GM19397 (cell line): ENCODE measurements at regions not wholly inside any gene's neighbourhood (a gene's known extent, or its start where the extent isn't known, plus 50 kb on each side); places are given as distances from the start of the nearest gene placed in this dataset.

Experiments
- ATAC-seq: cut with Tn5 transposase; IDR thresholded peaks from one replicate; pipeline ENCODE4 v1.9.1; 2021; ENCODE audit warnings: mild to moderate bottlenecking, moderate library complexity; ENCODE audit not compliant: unreplicated experiment

DNA sequence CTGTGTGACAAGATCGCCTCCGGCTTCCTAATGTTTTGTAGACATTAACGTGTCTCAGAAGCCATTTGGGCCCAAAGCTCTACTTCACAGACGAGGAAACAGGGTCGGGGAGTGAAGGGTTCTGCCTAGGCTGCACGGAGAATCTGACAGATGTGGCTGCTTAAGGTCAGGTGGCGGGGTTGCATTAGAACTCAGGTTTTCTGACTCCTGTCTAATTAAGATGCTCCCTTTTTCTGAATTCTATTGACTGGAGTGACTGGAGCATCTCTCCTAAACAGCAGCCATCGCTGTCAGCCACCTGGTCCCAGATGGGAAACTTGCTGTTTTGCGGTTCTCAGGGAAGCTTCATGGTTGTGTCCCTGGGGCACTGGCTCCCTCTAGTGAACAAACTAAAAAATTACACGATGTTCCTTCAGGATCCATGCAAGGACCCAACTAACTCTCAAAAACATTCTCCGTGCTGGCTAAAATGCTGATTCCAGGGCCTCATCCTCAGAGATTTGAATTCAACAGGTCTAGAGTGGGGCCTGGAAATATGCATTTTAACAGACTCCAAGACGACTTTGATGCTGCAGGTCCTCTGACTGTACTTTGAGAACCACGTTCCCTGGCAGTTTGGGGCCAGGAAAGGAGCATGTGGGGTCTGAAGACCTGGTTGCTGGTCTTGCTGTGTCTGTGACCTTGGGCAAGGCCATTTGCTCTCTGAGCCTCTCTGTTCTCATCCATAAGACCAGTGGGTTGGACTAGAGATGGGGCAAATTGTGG, 117.4 kb downstream of the IRF8 start:
- no peak for ATAC-seq

DNA sequence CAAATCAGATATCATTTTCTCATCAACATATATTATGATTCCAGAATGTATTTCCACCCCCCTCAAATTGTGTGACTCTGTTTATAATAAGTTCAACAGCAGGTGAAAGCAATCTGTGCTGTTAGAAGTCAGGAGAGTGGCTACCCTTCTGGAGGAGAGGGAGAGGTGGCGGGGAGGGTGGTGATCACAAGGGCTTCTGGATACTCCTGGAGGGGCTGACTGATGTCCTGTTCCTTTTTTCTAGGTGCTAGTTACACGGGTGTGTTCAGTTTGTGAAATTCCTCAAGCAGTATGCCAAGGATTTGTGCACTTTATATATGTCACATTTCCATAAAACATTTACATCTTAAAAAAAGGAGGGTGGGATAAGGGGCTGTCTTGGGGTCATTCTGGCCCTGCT, 119.1 kb downstream of the IRF8 start:
- no peak for ATAC-seq

GRCh38 chr16:86018487-86018886, 119.5 kb downstream of the IRF8 start:
- no peak for ATAC-seq

DNA sequence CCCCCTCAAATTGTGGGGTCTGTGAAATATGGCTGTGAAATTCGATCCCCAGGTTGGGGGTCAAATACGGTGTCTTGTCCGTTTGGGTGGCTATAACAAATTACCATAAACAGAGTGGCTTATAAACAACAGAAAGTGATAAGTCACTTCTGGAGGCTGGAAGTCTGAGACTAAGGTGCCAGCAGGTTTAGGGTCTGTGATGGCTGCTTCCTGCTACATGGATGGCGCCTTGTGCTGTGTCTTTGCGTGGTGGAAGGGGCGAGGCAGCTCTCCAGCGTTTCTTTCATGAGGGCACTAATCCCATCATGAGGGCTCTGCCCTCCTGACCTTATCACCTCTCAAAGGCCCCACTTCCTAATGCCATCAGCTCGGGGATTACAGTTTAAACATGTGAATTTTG, 120.0 kb downstream of the IRF8 start:
- ATAC-seq: no peak

GRCh38 chr16:86019446-86020047, 120.6 kb downstream of the IRF8 start:
- ATAC-seq: no peak

GRCh38 chr16:86020971-86021370, 122.0 kb downstream of the IRF8 start:
- no peak for ATAC-seq

- no peak for ATAC-seq
Observed at GRCh38 chr16:86022381-86022960, 123.5 kb downstream of the IRF8 start.

DNA sequence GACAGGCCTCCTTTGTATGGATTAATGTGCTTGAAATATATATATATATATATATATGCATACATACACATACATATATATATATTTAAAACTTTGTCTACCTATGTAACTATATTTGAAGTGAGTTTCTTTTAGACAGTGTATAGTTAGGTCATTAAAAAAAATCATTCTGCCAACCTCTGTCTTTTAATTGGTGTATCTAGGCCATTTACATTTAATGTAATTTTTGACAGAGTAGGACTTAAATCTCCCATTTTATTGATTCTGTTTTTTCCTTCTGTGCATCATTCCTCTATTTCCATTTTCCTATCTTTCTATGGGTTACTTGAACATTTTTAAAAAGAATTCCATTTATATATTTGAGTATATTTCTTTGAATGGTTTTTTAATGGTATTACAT, 125.2 kb downstream of the IRF8 start:
- no peak for ATAC-seq

DNA sequence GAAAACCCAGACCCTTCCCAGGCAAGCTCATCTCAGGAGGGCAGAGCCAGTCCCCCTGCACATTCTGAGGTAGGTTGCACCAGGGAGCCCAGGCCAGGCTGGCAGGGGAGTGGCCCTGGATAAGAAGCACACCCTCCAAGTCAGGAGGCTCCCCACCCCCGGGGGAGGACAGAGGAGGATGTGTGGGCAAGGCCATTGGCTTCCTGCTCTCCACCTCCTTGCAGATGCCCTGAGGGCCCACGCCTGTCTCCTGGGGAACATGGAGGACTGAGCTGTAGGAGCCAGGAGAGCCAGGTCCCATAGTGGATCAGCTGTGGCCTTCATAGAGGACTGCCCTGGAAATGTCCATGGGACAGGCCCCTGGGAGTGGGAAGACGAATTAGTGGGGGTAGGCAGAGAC, 126.7 kb downstream of the IRF8 start:
- no peak for ATAC-seq

GRCh38 chr16:86026171-86026910, 127.4 kb downstream of the IRF8 start:
- no peak for ATAC-seq

DNA sequence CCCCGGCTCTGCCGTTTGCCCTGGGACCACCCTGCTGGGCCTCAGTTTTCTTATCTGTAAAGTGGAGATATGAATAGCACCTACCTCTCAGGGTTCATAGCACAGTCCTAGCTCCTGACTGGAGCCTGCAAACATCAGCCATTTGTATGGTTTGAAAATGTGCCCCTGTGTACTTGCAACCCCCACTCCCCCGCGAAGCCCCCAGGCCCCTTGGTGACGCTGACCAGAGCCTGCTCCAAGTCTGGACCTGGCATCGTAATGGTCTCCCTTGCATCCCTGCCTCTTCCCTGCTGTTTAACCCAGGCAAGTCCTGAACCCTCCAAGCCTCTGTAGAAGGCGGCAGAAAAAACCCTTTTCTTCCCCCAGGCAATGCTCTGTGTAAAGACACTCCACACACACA, 128.0 kb downstream of the IRF8 start:
- no peak for ATAC-seq

DNA sequence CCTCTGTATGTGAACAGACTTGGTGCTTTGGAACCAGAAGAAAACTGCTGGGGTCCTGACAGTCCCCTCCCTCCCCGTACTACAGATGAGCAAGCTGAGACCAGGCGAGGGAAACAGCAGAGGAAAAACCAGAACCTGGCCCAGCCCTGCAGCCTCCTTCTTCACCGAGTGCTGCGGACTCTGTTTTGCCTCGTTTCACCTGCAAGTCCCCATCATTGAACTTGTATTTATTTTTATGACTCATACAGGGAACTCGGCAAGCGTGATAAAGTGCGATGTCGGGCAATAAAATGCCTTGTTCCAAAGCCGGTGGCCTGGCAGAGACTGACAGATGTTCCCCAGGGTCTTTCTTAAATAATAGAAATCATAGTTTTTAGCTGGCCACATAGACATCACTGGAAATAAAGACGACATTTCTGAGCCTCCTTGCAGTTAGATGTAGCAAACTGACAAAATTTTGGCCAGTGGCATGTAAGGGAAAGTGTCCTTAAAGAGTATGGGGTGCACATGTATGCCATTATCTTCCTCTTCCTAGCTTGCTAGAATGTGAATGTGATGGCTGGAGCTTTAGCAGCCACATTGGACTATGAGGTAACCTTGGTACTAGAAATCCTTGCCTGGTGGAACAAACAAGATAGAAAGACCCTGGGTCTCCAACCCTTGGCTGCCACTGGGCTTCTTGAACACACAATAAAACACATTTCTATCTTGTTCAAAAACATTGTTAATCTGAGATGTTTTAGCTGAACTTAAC, 128.6 kb downstream of the IRF8 start:
- no peak for ATAC-seq

DNA sequence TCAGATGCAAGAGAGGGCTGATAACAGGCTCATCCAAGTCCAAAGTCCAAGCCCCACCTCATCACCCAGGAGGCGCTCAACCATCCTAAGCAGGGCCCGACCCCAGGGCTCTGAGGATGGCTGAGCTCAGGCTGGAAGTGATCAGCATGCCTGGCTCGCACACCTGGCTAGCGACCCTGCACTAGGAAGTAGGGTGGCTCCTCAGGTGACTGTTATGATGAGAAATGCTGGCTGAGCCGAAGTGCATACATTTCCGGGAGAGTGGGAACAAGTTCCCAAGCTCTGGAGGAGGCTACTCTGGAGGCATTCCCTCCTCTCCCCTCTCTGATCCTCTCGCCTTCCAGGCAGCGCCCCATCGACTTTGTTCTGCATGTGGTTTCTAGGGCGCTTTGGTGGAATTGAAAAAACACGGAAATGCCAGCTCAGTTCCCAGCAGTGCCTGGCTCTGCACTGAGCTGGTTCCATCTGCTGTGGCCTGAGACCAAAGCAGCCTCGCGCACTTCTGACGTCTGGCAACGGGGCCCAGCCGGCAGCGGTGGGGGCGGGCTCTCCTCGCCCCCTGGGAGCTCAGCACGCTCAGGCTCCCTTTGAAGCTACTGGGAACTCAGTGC, 130.3 kb downstream of the IRF8 start:
- no peak for ATAC-seq

- ATAC-seq: no peak
Observed at GRCh38 chr16:86030116-86030515, 131.2 kb downstream of the IRF8 start.

- no peak for ATAC-seq
Observed at GRCh38 chr16:86031141-86031678, 132.2 kb downstream of the IRF8 start.

GRCh38 chr16:86033016-86033474, 134.1 kb downstream of the IRF8 start:
- ATAC-seq: no peak

DNA sequence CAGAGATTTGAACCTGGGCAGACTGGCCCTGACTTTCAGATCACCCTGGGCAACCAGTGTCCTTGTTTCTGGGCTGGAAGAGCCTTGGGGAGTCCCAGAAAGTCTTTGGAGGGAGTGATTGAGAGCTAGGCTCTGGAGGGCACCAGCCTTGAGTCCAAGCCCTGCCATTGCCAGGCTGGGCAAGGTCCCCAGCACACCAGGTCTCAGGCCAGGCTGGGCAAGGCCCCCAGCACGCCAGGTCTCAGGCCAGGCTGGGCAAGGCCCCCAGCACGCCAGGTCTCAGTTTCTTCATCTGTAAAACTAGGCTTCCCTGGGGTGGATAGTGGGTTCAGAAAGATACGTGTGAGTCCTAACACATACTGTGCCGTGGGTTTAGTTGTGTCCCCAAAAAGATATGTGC, 135.0 kb downstream of the IRF8 start:
- no peak for ATAC-seq

DNA sequence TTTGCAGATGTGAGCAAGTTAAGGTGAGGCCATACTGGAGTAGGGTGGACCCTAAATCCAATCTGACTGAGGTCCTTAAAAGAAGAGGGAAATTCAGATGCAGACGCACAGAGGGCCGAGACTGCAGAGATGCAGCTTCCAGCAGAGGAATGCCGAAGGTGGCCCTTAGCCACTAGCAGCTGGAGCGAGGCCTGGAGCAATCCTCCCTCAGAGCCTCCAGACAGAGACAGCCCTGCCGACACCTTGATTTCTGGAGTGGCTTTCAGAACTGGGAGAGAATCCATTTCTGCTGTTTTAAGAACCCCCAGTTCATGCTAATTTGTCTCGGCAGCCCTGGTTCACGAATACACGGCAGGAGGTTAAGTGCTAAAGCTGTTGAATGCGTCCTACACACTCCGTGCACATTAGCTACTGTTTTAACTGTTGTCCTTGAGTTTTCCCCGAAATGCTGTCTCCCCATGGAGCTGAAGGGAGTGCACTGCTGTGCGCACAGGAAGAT, 135.5 kb downstream of the IRF8 start:
- ATAC-seq: no peak

DNA sequence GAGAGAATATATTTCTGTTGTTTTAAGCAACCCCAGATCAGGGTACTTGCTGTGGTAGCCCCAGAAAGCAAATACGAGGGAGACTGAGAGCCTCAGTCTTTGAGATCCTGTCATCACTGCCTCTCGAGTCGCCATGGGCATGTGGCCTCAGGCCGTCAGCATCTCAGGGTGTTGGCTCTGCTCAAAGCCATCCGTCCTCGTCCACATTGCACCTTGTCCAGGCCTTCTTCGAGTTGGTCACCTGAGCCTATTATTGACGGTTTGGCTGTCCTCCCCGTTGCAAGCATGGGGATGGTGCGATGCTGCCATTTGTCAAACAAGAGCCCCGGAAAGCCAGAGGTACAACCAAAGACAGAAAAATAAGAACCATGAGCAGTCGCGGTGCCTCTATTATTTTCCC, 136.9 kb downstream of the IRF8 start:
- ATAC-seq: no peak
